Stimulated activated CD4-positive, alpha-beta T cell treated with anti-CD3 and anti-CD28 coated beads, TNF-alpha, amount 100 ng/mL, for 24 hours (primary cell): ENCODE measurements at regions not wholly inside any gene's neighbourhood (a gene's known extent, or its start where the extent isn't known, plus 50 kb on each side); places are given as distances from the start of the nearest gene placed in this dataset.

ENCODE experiments used
- DNase-seq, 3 experiments: peaks; one replicate each; pipeline ENCODE4 v3.0.0-alpha.2; 2020; ENCODE audit warnings: low read depth in 3 of 3

GRCh38 chr6:25066593-25066992 lies 130.8 kb upstream of the RIPOR2 start:
- DNase-seq = no peak

DNA sequence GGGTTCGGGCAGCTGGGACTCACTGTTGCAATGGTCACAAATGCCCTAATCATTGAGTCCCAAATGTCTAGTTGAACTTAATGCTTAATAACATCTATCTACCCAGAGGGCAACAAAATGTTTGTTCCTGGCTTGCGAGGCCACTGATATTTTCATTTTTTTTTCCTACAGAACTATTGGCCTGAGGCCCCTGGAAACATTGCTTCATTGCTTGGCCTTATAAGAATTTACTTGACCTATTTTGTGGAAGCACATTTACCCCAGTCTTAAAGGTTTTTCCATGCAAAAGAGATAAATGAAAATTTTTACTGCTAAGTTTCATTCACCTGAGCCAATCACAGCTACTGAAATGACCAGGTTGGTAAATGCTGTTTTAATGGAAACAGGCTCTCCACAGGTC lies 133.1 kb upstream of the RIPOR2 start:
- DNase-seq = no peak

- peak; percentile 58 to 75 (median 70) for DNase-seq
Measured at GRCh38 chr6:25070547-25071366, 135.0 kb upstream of the RIPOR2 start.

DNA sequence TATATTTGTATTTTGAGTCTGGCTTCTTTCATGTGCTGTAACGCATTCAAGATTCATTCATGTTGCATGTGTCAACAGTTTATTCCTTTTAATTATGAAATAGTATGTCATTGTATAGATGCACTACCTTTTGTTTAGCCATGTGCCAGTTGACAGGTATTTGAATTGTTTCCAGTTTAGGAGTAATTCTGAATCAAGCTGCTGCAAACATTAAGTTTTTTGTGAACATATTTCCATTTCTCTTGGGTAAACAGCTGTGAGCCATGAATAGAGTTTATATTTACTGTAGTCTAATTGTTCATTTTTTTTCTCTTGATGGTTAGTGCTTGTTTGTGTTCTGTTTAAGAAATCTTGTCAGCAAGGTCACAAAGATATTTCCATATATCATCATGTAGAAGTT lies 142.4 kb upstream of the RIPOR2 start:
- DNase-seq = no peak

DNA sequence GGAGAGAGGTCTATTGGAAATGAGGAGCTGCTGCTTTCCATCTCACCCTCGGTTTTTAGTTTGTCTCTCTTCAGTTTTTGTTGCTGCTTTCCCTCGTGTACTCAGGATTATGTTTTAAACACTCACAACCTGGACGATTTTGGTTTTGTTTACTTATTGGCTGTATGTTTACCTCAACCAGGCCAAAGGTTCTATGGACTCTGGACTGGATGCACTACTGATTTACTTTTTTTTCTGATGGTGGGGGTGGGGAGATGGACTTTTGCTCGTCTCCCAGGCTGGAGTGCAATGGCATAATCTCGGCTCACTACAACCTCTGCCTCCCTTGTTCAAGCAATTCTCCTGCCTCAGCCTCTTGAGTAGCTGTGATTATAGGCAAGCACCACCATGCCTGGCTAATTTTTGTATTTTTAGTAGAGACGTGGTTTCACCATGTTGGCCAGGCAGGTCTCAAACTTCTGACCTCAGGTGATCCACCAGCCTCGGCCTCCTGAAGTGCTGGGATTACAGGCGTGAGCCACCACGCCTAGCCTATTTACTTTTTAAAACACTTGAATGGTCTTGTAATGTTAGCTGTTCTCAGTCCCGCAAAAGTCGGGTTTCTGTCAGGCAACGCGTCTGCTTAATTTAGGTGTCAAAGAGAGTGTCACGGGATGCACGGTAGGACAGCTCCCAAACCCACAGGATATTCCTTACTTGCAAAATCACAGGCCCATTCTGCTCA lies 148.2 kb upstream of the RIPOR2 start:
- no peak for DNase-seq

DNA sequence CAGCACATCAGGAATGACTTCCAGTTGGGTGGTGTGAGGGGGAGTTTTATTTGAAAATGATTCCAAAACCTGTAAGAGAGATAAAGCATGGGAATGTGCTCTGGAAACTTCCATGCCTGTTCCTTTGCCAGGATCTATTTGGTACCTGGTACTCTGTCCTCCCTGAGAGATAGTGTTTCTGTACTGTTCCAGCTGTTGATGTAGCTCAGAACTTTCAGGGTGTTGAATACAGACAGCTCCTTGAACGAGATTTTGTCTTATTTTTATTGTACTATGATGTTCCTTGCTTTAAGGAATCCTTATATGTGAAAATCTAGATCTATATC lies 148.7 kb upstream of the RIPOR2 start:
- DNase-seq = no peak

DNA sequence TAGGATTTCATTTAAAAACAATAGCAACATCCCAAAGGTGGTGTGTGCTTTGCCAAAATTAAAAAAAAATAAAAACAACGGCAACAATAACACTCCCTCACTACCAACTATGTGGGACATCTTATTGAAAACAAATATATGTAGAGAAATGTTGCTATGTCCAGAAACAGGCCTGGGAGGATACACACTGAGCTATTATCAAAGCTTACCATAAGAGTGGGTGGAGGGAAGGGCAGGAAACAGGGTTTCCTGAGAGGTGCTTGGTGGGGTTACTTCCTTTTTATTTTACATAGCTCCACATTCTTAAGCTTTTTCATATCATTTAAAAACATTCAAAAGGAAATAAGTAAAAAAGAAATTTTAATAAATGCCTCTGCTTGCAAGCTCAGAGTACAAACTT lies 150.0 kb upstream of the RIPOR2 start:
- no peak for DNase-seq

DNA sequence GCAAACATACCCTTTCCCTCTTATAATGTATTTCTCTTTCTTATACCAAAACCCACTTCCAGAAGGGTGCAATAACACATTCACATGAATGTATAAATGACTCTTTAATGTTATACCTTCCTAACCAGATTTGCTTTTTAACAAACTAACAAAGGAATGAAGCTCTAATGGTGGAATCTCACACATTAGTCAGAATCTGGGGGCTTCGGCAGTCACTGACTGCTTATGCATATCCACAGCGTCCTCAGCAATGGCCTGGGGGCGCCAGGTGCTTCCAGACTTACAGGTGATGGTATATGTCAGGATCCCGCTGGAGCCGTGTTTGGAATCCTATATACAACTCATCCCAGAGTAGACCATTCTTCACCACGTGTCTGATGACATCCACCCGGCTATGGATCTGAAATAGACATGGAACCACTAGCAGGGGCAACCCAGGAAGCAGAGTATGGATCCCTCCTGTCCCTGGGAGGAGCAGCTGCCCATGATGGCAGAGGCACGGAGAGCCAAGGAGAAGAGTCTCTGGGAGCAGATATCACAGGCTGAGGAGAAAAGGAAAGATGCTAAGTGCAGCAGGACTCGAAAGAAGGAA lies 150.8 kb upstream of the RIPOR2 start:
- DNase-seq = no peak

DNA sequence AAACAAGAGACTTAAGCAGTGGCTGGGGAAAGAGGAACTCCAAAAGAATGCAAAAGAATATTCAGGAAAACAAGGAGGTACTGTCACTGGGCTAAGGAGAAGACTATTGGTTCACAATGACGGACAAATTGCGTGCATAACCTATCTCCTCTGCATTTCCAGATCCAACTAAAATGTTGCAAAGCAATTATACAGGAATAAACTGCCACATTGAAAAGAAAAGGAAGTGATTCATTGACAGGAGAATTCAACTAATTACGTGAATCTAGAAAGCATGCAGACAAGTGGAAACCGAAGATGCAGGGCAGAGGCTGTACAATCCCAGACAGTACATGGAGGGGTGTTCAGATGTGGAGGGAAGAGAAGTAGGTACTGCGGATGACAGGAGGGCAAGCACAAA lies 152.8 kb upstream of the RIPOR2 start:
- DNase-seq = no peak

- no peak for DNase-seq
Measured at GRCh38 chr6:25089442-25089841, 153.7 kb upstream of the RIPOR2 start.

DNA sequence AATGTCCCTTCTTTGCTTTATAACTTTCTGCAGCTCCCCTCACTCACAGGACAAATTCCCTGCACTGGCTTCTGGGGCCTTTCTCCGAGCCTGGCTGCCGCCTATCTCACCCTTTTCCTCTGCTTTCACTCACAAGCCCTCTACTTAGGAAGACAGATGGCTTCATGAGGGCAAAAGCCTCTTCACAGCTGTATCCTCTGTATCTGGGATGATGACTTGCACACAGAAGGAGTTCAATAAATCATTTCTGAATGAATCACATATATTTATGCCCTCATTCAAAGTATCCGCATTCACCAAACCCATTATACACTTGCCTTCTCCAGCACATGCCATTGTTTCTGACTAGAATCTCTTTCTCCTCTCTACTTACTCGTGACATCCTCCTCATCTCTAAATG lies 159.0 kb upstream of the RIPOR2 start:
- DNase-seq = no peak

- no peak for DNase-seq
Measured at GRCh38 chr6:25100288-25100687, 164.5 kb upstream of the RIPOR2 start.

DNA sequence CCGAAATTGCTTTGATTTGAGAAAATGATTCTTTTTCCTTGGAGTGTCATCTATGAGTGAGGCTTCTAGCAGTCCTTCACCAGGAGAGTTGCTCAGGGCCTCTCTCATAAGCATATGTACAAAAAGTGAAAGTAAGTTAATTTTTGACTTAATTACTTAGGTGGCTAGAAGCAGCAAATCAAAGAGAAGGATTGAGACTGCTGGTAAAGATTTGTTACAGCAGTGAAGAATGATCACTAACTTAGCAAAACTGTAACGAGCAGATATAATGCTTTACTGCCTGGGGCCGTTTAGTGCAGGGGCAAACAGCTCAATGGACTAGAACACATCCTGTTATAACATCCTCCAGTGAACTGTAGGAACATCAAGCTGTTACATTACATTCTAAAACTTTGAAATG lies 167.8 kb upstream of the RIPOR2 start:
- DNase-seq = no peak

DNA sequence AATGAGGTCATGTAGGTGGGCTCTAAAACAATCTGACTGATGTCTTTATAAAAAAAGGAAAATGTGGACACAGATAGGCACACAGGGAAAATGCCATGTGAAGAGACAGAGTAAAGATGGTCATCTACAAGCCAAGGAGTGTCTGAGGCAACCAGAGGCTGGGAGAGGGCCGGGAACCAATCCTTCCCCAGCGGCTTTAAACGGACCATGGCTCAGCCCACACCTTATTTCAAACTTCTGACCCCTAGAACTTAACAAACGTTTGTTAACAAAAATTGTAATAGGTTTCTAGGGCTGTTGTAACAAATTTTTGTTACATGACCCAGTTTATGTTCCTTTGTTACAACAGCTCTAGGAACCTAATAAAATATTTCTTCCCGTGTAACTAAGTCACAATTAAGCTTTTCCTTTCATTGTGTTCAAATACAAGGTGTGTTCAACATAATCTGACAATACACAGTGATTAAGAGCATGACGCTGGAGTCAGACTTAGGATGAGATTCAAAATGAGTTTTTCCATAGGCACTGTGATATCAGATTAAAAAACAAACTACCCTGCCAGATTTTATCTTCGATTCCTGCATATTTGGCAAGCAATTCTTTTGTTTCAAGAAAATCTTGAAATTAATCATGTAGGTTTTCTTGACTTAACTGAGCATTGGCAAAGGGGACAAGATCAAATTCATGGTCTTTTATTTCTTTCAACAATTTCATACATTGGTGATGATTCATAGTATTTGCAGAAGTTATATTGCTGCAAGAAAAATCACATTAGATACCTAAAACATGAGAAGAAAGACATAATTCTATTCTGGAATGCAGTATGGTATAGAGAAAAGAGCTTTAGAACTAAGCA lies 169.5 kb upstream of the RIPOR2 start:
- no peak for DNase-seq

DNA sequence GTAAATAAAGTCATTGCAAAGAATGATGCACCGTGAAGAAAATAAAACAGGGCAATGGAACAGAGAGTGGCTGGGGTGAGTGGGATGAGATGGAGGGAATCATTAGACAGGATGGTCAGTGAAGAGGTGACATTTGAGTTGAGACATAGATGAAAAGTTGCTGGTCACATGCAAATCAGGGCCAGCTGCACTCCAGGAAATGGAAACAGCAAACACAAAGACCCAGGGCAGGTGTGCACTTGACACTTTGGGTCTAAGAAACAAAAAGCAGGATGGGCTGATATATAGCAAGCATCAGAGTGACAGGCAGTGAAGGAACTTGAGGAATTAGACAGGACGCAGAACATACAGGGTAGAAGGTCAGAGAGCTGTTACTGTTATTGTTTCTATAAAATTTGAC lies 171.5 kb upstream of the RIPOR2 start:
- DNase-seq = no peak

DNA sequence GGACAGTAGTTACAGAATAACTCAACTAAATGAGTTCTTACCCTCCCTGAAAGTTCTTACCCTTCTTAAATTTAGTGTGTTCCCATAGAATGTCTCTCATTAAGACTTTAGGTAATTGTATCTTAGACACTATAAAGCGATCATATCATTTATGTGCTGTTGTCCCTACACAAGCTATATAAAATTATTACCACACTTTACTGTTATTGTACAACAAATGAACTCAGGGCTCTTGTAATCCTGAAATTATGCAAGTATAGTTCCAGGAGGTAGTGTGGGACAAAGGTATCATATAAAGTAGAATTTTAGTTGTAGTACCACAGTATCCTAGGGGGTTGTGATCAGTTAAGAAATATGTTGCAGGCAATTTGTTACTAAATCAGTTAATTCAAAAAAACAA lies 167.4 kb upstream of the CARMIL1 start:
- no peak for DNase-seq

DNA sequence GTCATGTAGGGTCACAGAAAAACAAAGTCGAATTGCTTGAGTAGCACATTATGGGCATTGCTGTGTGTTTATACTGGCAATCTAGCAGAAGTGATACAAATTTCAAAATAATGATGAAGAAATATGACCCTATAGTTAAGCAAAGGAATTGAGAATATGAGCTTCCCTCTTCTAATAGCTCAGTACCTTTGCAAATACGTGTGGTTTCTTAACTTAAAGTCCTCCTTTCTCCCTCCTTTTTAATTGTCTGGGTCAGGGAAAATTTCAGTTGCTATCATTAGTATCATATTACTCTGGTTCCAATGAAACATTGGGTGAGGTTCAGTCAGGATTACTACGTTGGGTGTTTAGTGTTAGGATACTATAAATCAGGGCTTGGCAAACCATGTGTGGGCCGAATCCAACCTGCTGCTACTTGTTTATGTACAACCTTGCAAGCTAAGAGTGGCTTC lies 166.8 kb upstream of the CARMIL1 start:
- DNase-seq = no peak

DNA sequence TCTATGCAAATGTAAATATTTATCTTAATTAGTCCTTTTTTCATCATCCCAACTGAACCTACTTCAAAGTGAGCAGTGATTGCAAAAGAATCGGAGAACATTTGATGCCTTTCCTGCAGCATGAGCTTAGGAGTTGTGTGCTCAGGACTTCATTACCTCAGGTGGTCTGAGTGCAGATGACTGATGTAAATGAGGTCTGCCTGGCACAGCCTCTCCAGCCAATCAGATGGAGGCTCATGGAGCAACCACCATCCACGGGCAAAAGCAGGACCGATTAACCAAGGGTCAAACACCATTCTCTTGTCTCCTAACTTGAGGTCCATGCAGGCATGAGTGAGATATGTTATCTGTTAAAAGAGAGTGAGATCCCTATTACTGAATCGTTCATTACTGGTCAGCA lies 165.7 kb upstream of the CARMIL1 start:
- no peak for DNase-seq

GRCh38 chr6:25118038-25118437 lies 161.1 kb upstream of the CARMIL1 start:
- DNase-seq = no peak

DNA sequence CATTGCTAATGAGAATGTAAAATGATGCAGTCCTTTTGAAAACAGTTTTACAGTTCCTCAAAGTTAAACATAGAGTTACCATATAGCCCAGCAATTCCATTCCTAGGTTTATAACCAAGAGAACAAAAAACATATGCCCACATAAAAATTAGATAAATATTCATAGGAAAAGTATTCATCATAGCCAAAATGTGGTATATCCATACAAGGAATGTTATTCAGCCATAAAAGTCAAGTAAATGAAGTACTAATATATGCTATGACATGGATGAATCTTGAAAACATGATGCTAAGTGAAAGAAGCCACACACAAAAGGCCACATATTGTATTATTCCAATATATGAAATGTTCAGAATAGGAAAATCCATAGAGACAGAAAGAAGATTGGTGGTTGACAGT lies 158.0 kb upstream of the CARMIL1 start:
- no peak for DNase-seq

DNA sequence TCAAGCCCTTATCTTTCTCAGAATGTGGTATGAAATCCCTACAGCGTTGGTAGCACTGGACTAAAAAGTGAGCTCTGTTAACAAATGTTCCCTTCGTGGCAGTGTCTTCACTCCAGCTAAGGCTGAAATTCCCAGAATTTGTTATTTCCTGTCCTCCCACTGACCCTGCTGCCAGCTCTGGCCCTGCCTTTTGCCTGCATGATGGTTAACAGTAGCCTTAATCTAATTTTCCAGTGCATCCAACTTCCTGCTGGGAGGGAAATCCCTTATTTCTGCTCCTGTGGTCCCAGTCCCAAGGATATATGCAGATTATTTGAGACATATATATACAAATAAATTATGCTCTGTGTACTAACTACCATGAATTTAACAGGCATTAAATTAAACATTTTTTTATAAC lies 157.2 kb upstream of the CARMIL1 start:
- no peak for DNase-seq

GRCh38 chr6:25122622-25123237 lies 156.4 kb upstream of the CARMIL1 start:
- DNase-seq = no peak
